NCI-H187 (cell line): ENCODE measurements at regions not wholly inside any gene's neighbourhood (a gene's known extent, or its start where the extent isn't known, plus 50 kb on each side); places are given as distances from the start of the nearest gene placed in this dataset.
"Not testable (repeated sequence)": the region's sequence is repeated elsewhere in the genome, so short reads cannot be mapped to it uniquely, and the experiment has no call there.

Experiments
- DNase-seq, 2 experiments: peaks; one replicate each; lab custom pipeline; 2025; lab: John Stamatoyannopoulos, UW

GRCh38 chr21:31455506-31455905 lies 111.4 kb upstream of the TIAM1 start:
- no peak for DNase-seq

- no peak for DNase-seq
Observed at GRCh38 chr21:31450980-31451379, 106.9 kb upstream of the TIAM1 start.

GRCh38 chr21:31449921-31450535 lies 106.0 kb upstream of the TIAM1 start:
- DNase-seq: no peak

- DNase-seq: no peak
Observed at GRCh38 chr21:31448496-31448895, 104.4 kb upstream of the TIAM1 start.

GRCh38 chr21:31447505-31447904 lies 103.4 kb upstream of the TIAM1 start:
- DNase-seq: no peak

GRCh38 chr21:31446226-31446855 lies 102.3 kb upstream of the TIAM1 start:
- no peak for DNase-seq

GRCh38 chr21:31445137-31445536 lies 101.1 kb upstream of the TIAM1 start:
- no peak for DNase-seq

GRCh38 chr21:31443736-31444521 lies 99.9 kb upstream of the TIAM1 start:
- DNase-seq: no peak

- no peak for DNase-seq
Observed at GRCh38 chr21:31442339-31442738, 98.3 kb upstream of the TIAM1 start.

GRCh38 chr21:31429506-31429905 lies 85.4 kb upstream of the TIAM1 start:
- DNase-seq: no peak

GRCh38 chr21:31426235-31426797 lies 82.3 kb upstream of the TIAM1 start:
- no peak for DNase-seq

- no peak for DNase-seq
Observed at GRCh38 chr21:31425138-31425537, 81.1 kb upstream of the TIAM1 start.

- DNase-seq: no peak
Observed at GRCh38 chr21:31424058-31424457, 80.0 kb upstream of the TIAM1 start.

GRCh38 chr21:31420988-31421387 lies 76.9 kb upstream of the TIAM1 start:
- DNase-seq: no peak

- DNase-seq: no peak
Observed at GRCh38 chr21:31420354-31420753, 76.3 kb upstream of the TIAM1 start.

- DNase-seq: no peak
Observed at GRCh38 chr21:31418377-31419001, 74.4 kb upstream of the TIAM1 start.

- DNase-seq: not testable (repeated sequence)
Observed at GRCh38 chr21:31417214-31417613, 73.2 kb upstream of the TIAM1 start.

GRCh38 chr21:31416465-31416864 lies 72.4 kb upstream of the TIAM1 start:
- no peak for DNase-seq

- no peak for DNase-seq
Observed at GRCh38 chr21:31414263-31415000, 70.4 kb upstream of the TIAM1 start.

- DNase-seq: no peak
Observed at GRCh38 chr21:31413698-31414097, 69.6 kb upstream of the TIAM1 start.

GRCh38 chr21:31410499-31411131 lies 66.6 kb upstream of the TIAM1 start:
- no peak for DNase-seq
